ENCODE measurements at regions not wholly inside any gene's neighbourhood (a gene's known extent, or its start where the extent isn't known, plus 50 kb on each side); places are given as distances from the start of the nearest gene placed in this dataset.

DNA sequence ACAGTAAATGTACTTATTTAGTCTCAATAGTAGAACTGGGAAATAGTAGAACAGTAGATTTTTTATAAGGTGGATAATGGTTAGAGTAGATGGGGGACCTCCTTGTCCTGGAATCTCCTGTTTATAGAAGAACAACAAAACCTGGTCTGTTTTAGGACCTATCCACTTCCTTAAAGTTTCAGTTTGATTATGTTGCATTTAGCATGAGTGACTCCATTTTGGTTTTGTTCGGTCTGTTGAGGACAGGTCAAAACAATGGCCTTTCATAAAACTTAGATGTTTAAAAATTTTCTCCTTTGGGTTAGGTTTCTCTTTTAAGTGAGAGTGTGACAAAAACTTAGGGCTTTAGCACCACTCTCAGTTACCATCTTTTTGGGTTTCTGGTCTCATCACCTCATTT is 308.9 kb downstream of the BTG1 start:
- DNase-seq = no peak

DNA sequence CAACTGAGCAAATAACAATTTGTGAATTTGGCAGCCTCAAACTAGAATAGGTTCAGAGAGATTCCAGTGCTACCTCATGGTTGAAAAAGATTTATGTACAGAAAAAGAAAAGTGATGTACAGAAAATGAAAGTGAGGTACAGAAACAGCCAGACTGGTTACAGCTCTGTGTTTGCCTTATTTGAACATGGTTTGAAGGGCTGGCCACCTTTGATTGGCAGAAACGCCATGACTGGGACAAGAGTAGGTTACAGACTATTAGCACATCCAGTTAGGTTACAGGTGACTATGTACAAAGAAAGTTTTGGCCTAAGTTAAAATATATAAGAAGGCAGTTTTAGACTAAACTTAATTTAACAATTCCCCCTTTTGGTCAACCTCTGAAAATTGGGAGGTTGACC is 309.4 kb downstream of the BTG1 start:
- DNase-seq = no peak

DNA sequence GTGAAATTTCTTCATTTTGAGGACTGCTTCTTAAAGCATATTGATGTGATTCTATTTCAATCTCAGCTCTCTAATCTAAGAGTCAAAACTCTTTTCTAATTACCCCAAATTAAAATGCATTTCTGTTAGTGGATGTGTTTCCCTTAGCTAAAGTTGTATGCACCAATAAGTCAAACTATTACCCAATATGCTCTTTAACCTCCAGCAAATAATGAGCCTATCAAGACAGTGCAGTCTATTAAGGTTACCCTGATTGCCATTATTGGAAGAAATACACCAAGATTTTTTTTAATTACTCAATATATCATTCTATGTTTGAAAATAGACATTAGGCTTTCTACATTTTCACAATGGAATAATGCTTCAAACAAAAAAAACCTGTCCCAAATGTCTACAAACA is 310.0 kb downstream of the BTG1 start:
- DNase-seq = no peak

GRCh38 chr12:91833780-91834359 is 311.8 kb downstream of the BTG1 start:
- no peak for DNase-seq

- DNase-seq = no peak
Measured at GRCh38 chr12:91825999-91826398, 319.6 kb downstream of the BTG1 start.

GRCh38 chr12:91824991-91825390 is 320.7 kb downstream of the BTG1 start:
- DNase-seq = no peak

DNA sequence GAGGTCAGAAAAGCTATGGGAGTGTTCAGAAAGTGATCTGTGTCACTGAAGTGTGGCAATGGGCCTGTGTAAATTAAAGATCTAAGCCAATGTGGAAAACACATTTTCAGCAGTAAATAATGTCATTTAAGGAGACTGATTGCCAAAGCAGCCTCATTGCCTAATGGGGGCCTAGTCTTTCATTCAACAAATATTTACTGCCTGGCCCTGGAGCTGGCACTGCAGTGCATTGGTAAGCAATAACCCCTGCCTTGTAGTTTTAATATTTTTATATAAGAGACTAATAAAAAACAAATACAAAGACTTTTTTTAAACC is 326.6 kb downstream of the BTG1 start:
- no peak for DNase-seq

- DNase-seq = no peak
Measured at GRCh38 chr12:91818227-91819131, 327.2 kb downstream of the BTG1 start.

GRCh38 chr12:91817517-91817916 is 328.1 kb downstream of the BTG1 start:
- DNase-seq = no peak

DNA sequence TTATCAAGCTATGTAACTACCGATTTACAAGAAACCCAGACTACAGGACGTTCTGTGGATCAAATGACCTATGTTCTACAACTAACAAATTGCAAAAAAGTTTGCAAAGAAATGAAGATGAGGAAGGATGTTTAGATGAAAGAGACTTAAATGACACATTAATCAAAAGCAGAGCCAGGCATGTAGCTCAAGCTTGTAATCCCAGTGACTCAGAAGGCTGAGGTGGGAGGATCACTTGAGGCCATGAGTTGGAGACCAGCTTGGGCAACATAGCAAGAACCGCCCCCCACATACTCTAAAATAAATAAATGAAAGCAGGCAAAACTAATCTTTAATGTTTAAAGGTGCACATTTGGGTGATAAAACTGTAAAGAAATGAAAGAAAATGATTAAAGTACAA is 331.9 kb downstream of the BTG1 start:
- peak; percentile 54 for DNase-seq

GRCh38 chr12:91811481-91812287 is 334.0 kb downstream of the BTG1 start:
- DNase-seq = peak; percentile 16

- DNase-seq = no peak
Measured at GRCh38 chr12:91810531-91811451, 334.9 kb downstream of the BTG1 start.

DNA sequence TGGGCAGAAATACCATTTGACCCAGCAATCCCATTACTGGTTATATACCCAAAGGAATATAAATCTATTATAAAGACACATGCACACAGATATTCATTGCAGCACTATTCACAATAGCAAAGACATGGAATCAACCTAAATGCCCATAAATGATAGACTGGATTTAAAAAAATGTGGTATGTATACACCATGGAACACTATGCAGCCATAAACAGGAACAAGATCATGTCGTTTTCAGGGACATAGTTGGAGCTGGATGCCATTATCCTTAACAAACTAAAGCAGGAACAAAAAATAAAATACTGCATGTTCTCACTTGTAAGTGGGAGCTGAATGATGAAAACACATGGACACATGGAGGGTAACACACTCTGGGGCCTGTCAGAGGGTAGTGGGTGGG is 335.6 kb downstream of the BTG1 start:
- DNase-seq = no peak

DNA sequence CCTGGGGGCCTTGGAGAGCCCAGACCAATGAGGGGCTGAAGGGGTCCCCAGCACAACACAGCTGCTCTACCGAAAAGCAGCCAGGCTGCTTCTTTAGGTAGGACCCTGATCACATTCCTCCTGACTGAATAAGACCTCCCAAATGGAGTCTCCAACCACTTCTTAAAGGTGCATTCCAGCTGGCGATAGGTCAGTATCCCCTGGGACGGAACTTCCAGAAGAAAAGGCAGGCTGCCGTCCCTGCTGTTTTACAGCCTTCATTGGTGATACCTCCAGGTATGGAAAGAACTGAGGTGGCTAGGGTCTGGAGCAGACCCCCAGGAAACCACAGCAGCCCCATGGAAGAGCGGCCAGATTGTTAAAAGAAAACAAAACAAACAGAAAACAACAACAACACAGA is 340.6 kb downstream of the BTG1 start:
- no peak for DNase-seq

GRCh38 chr12:91804533-91804932 is 341.1 kb downstream of the BTG1 start:
- no peak for DNase-seq

DNA sequence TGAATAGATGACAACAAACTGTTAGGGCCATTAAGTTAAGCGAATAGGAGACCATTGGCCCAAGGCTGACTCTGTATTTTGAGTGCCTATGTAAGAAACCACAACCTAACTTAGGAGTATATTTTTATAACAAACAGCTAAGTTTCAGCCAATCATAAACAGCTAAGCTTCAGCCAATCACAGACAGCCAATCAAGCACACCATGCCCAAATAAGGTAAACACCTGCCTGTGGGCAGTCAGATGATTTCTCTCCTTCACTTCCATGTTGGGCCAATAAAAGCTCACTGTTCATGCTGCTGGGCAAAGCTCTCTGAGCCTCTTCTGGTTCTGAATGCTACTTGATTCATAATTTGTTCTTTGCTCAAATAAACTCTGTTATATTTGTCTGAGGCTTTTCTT is 344.6 kb downstream of the BTG1 start:
- no peak for DNase-seq

GRCh38 chr12:91793676-91794075 is 352.0 kb downstream of the BTG1 start:
- no peak for DNase-seq

GRCh38 chr12:91792597-91792996 is 353.0 kb downstream of the BTG1 start:
- no peak for DNase-seq

- no peak for DNase-seq
Measured at GRCh38 chr12:91786499-91787272, 359.0 kb downstream of the BTG1 start.

GRCh38 chr12:91785655-91786498 is 359.8 kb downstream of the BTG1 start:
- no peak for DNase-seq

DNA sequence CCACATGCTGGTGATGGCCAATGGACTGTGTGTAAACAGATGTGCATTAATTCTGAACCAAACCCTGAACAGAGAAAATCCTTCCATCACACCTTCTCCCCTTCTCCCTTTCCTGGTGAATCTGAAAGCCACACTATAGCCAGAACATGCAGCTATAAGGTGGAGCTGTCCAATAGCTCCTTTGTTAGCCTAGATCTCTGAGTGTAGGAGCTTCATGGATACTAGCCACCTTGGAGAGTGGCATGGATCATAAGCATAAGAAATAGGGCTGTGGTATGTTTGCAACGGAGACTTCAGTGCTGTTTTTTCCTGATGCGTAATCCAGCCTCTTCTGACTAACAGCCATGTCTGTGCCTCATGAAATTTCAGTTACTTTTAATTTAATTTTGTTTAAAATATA is 364.5 kb downstream of the BTG1 start:
- DNase-seq = peak; percentile 12

Measured in NCI-H226 (cell line).